ENCODE measurements at regions not wholly inside any gene's neighbourhood (a gene's known extent, or its start where the extent isn't known, plus 50 kb on each side); places are given as distances from the start of the nearest gene placed in this dataset.

- H3K27ac Mint-ChIP-seq, result no peak overlapping the region
- H3K9ac ChIP-seq (ENCODE audit: low read length), result no peak overlapping the region
- H3K4me3 Mint-ChIP-seq, result no peak overlapping the region
- H3K9me3 ChIP-seq (ENCODE audit: control extremely low read depth in 1 of 3, control insufficient read depth in 2 of 3, insufficient read depth in 1 of 3, low read length in 2 of 3), result peaks cover 0 to 5% (median 0%) of the 10 kb centered on the region in 3 donors
- ChIA-PET POLR2A (no interaction called here), CTCF (no interaction called here)
- H3K4me1 Mint-ChIP-seq, result no peaks in the 10 kb centered on the region
- H3K79me2 ChIP-seq (ENCODE audit: control insufficient read depth, insufficient read depth, low read length), result no peaks in the 10 kb centered on the region
- no peak overlapping the region for H3K27ac ChIP-seq (ENCODE audit: low read length in 2 of 2)
- no peak overlapping the region for H3K4me3 ChIP-seq (ENCODE audit: control extremely low read depth in 1 of 5, extremely low read depth in 1 of 5, insufficient read depth in 1 of 5, low read depth in 2 of 5, low read length in 4 of 5)
- no peak overlapping the region for H3K4me2 ChIP-seq (replicated peaks; ENCODE audit: low read depth, low read length, poor library complexity, severe bottlenecking)
- H2AFZ ChIP-seq (ENCODE audit: insufficient read depth, low read depth, low read length, poor library complexity, severe bottlenecking), result no peak overlapping the region
- no peak for ATAC-seq (ENCODE audit: low read depth)
- H3K27me3 Mint-ChIP-seq, result no peaks in the 10 kb centered on the region
- H3K4me1 ChIP-seq (ENCODE audit: control insufficient read depth in 2 of 2, insufficient read depth in 2 of 2, low read length in 2 of 2), result no peaks in the 10 kb centered on the region
- no peak for DNase-seq
- no peaks in the 10 kb centered on the region for H3K36me3 ChIP-seq (replicated peaks in 1 of 2; ENCODE audit: control extremely low read depth in 1 of 2, control insufficient read depth in 1 of 2, extremely low read depth in 1 of 2, insufficient read depth in 2 of 2, low read length in 1 of 2)
- intact Hi-C loops (cut with micrococcal nuclease), result no loop called here
- no peaks in the 10 kb centered on the region for H4K20me1 ChIP-seq (ENCODE audit: control insufficient read depth, insufficient read depth, low read length, poor library complexity, severe bottlenecking)
- TF ChIP-seq EZH2 (IDR thresholded peaks at IDR 0.05; ENCODE audit: borderline replicate concordance, insufficient read depth, low read depth, low read length, poor library complexity, severe bottlenecking), result no peak
- no peak for TF ChIP-seq CTCF (IDR thresholded peaks at IDR 0.05)
- peaks cover 8% of the 10 kb centered on the region for H3K9me3 Mint-ChIP-seq (ENCODE audit: insufficient read depth)
- no peaks in the 10 kb centered on the region for H3K27me3 ChIP-seq (replicated peaks in 1 of 4; ENCODE audit: control extremely low read depth in 1 of 4, control insufficient read depth in 3 of 4, insufficient read depth in 4 of 4, low read length in 3 of 4)
Measured at GRCh38 chr9:104412238-104412637, 91.8 kb upstream of the OR13F1 start.

- ChIA-PET POLR2A (no interaction called here), CTCF (no interaction called here)
- no peaks in the 10 kb centered on the region for H3K4me1 ChIP-seq (ENCODE audit: control insufficient read depth in 2 of 2, insufficient read depth in 2 of 2, low read length in 2 of 2)
- no peaks in the 10 kb centered on the region for H3K79me2 ChIP-seq (ENCODE audit: control insufficient read depth, insufficient read depth, low read length)
- no peak overlapping the region for H3K27ac Mint-ChIP-seq
- H3K9me3 Mint-ChIP-seq (ENCODE audit: insufficient read depth), result peaks cover 8% of the 10 kb centered on the region
- peaks cover 0 to 5% (median 0%) of the 10 kb centered on the region in 3 donors for H3K9me3 ChIP-seq (ENCODE audit: control extremely low read depth in 1 of 3, control insufficient read depth in 2 of 3, insufficient read depth in 1 of 3, low read length in 2 of 3)
- intact Hi-C loops (cut with micrococcal nuclease), result no loop called here
- no peaks in the 10 kb centered on the region for H3K27me3 ChIP-seq (replicated peaks in 1 of 4; ENCODE audit: control extremely low read depth in 1 of 4, control insufficient read depth in 3 of 4, insufficient read depth in 4 of 4, low read length in 3 of 4)
- H3K4me3 ChIP-seq (ENCODE audit: control extremely low read depth in 1 of 5, extremely low read depth in 1 of 5, insufficient read depth in 1 of 5, low read depth in 2 of 5, low read length in 4 of 5), result no peak overlapping the region
- no peaks in the 10 kb centered on the region for H3K36me3 ChIP-seq (replicated peaks in 1 of 2; ENCODE audit: control extremely low read depth in 1 of 2, control insufficient read depth in 1 of 2, extremely low read depth in 1 of 2, insufficient read depth in 2 of 2, low read length in 1 of 2)
- H3K27ac ChIP-seq (ENCODE audit: low read length in 2 of 2), result no peak overlapping the region
- DNase-seq, result no peak
- no peaks in the 10 kb centered on the region for H3K27me3 Mint-ChIP-seq
- no peaks in the 10 kb centered on the region for H4K20me1 ChIP-seq (ENCODE audit: control insufficient read depth, insufficient read depth, low read length, poor library complexity, severe bottlenecking)
- no peaks in the 10 kb centered on the region for H3K4me1 Mint-ChIP-seq
- H3K4me3 Mint-ChIP-seq, result no peak overlapping the region
- H2AFZ ChIP-seq (ENCODE audit: insufficient read depth, low read depth, low read length, poor library complexity, severe bottlenecking), result no peak overlapping the region
- TF ChIP-seq EZH2 (IDR thresholded peaks at IDR 0.05; ENCODE audit: borderline replicate concordance, insufficient read depth, low read depth, low read length, poor library complexity, severe bottlenecking) (no peak), CTCF (IDR thresholded peaks at IDR 0.05) (no peak)
- H3K9ac ChIP-seq (ENCODE audit: low read length), result no peak overlapping the region
- no peak for ATAC-seq (ENCODE audit: low read depth)
- no peak overlapping the region for H3K4me2 ChIP-seq (replicated peaks; ENCODE audit: low read depth, low read length, poor library complexity, severe bottlenecking)
Measured at GRCh38 chr9:104416470-104416869, 87.6 kb upstream of the OR13F1 start.
